ENCODE measurements at regions not wholly inside any gene's neighbourhood (a gene's known extent, or its start where the extent isn't known, plus 50 kb on each side); places are given as distances from the start of the nearest gene placed in this dataset.

GRCh38 chr7:68509054-68509453 is 1089.2 kb upstream of the AUTS2 start:
- DNase-seq: no peak

GRCh38 chr7:68509603-68510002 is 1088.7 kb upstream of the AUTS2 start:
- no peak for DNase-seq

GRCh38 chr7:68511281-68511680 is 1087.0 kb upstream of the AUTS2 start:
- no peak for DNase-seq

GRCh38 chr7:68512466-68512865 is 1085.8 kb upstream of the AUTS2 start:
- DNase-seq: no peak

- no peak for DNase-seq
These were observed 1080.2 kb upstream of the AUTS2 start for GRCh38 chr7:68518060-68518459.

- DNase-seq: no peak
These were observed 1074.1 kb upstream of the AUTS2 start for GRCh38 chr7:68524126-68524525.

- no peak for DNase-seq
These were observed 1069.1 kb upstream of the AUTS2 start for GRCh38 chr7:68529221-68529620.

- DNase-seq: no peak
These were observed 1063.0 kb upstream of the AUTS2 start for GRCh38 chr7:68535266-68535665.

- DNase-seq: no peak
These were observed 1061.1 kb upstream of the AUTS2 start for GRCh38 chr7:68537051-68537773.

- DNase-seq: no peak
These were observed 1060.6 kb upstream of the AUTS2 start for GRCh38 chr7:68537774-68538071.

- no peak for DNase-seq
These were observed 1055.4 kb upstream of the AUTS2 start for GRCh38 chr7:68542831-68543230.

GRCh38 chr7:68544851-68545250 is 1053.4 kb upstream of the AUTS2 start:
- no peak for DNase-seq

- no peak for DNase-seq
These were observed 1051.1 kb upstream of the AUTS2 start for GRCh38 chr7:68547181-68547580.

- DNase-seq: no peak
These were observed 1050.5 kb upstream of the AUTS2 start for GRCh38 chr7:68547799-68548198.

- no peak for DNase-seq
These were observed 1048.2 kb upstream of the AUTS2 start for GRCh38 chr7:68550027-68550426.

- DNase-seq: no peak
These were observed 1047.6 kb upstream of the AUTS2 start for GRCh38 chr7:68550635-68551034.

- DNase-seq: no peak
These were observed 1041.7 kb upstream of the AUTS2 start for GRCh38 chr7:68556537-68556936.

GRCh38 chr7:68559518-68559917 is 1038.8 kb upstream of the AUTS2 start:
- DNase-seq: no peak

- no peak for DNase-seq
These were observed 1035.9 kb upstream of the AUTS2 start for GRCh38 chr7:68562323-68562899.

GRCh38 chr7:68564306-68565135 is 1033.8 kb upstream of the AUTS2 start:
- DNase-seq: no peak

GRCh38 chr7:68571286-68571685 is 1027.0 kb upstream of the AUTS2 start:
- no peak for DNase-seq

- no peak for DNase-seq
These were observed 1024.8 kb upstream of the AUTS2 start for GRCh38 chr7:68573271-68574005.

- DNase-seq: no peak
These were observed 1021.9 kb upstream of the AUTS2 start for GRCh38 chr7:68576366-68576765.

- no peak for DNase-seq
These were observed 1016.9 kb upstream of the AUTS2 start for GRCh38 chr7:68581417-68581816.

All from inflammatory macrophage treated with lipopolysaccharide for 1 hour (primary cell).